ENCODE measurements at regions not wholly inside any gene's neighbourhood (a gene's known extent, or its start where the extent isn't known, plus 50 kb on each side); places are given as distances from the start of the nearest gene placed in this dataset.
A peak's percentile ranks its signal among the peaks of the same experiment; 100 is the strongest.

DNA sequence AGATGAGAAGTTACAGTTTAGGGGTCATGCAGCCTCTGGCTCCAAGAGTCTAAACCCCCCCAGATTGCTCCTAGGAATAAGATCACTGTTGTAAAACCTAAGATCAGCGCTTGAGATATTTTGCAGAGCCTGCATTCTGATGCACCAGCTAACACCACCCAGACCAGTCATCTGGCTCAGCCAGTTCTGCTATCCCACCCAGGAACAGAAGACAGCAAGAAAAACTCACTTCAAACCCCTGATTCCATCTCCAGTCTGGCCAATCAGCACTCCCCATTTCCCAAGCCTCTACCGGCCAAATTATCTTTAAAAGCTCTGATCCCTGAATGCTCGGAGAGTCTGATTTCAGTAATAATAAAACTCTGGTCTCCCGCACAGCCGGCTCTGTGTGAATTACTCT lies 158.6 kb downstream of the ZNF664 start:
- DNase-seq (ENCODE audit: low read depth, low spot score) (no peak), ATAC-seq (no peak; the same call in 1 of the 2 replicates)
- Histone ChIP-seq H3K4me1 (ENCODE audit: control insufficient read depth, insufficient read depth, low read length) (peaks cover 14% of the 10 kb centered on the region), H3K9me3 (ENCODE audit: control insufficient read depth, insufficient read depth, low read depth, low read length) (no peaks in the 10 kb centered on the region), H3K4me3 (ENCODE audit: low read depth in 2 of 2, low read length in 2 of 2) (no peak overlapping the region), H3K27ac (ENCODE audit: low read length) (peak overlapping the region; percentile 52; the same call in 1 of the 2 replicates), H3K36me3 (ENCODE audit: control insufficient read depth, insufficient read depth, low read length) (no peaks in the 10 kb centered on the region), H3K27me3 (ENCODE audit: control insufficient read depth, insufficient read depth, low read length) (no peaks in the 10 kb centered on the region)
- no peak for TF ChIP-seq SIN3A (IDR thresholded peaks at IDR 0.05; ENCODE audit: borderline replicate concordance, insufficient read depth, low read depth, low read length)
- no peak for TF ChIP-seq TCF7L2 (IDR thresholded peaks at IDR 0.05; ENCODE audit: low read depth, low read length)
- no peak for TF ChIP-seq POLR2AphosphoS5 (IDR thresholded peaks at IDR 0.05; ENCODE audit: low read depth, low read length)
- TF ChIP-seq, protein P1, sequence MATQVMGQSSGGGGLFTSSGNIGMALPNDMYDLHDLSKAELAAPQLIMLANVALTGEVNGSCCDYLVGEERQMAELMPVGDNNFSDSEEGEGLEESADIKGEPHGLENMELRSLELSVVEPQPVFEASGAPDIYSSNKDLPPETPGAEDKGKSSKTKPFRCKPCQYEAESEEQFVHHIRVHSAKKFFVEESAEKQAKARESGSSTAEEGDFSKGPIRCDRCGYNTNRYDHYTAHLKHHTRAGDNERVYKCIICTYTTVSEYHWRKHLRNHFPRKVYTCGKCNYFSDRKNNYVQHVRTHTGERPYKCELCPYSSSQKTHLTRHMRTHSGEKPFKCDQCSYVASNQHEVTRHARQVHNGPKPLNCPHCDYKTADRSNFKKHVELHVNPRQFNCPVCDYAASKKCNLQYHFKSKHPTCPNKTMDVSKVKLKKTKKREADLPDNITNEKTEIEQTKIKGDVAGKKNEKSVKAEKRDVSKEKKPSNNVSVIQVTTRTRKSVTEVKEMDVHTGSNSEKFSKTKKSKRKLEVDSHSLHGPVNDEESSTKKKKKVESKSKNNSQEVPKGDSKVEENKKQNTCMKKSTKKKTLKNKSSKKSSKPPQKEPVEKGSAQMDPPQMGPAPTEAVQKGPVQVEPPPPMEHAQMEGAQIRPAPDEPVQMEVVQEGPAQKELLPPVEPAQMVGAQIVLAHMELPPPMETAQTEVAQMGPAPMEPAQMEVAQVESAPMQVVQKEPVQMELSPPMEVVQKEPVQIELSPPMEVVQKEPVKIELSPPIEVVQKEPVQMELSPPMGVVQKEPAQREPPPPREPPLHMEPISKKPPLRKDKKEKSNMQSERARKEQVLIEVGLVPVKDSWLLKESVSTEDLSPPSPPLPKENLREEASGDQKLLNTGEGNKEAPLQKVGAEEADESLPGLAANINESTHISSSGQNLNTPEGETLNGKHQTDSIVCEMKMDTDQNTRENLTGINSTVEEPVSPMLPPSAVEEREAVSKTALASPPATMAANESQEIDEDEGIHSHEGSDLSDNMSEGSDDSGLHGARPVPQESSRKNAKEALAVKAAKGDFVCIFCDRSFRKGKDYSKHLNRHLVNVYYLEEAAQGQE (IDR thresholded peaks at IDR 0.05; ENCODE audit: insufficient read depth in 1 of 2, low read depth in 2 of 2, low read length in 1 of 2) = no peak
- TF ChIP-seq, protein P2, sequence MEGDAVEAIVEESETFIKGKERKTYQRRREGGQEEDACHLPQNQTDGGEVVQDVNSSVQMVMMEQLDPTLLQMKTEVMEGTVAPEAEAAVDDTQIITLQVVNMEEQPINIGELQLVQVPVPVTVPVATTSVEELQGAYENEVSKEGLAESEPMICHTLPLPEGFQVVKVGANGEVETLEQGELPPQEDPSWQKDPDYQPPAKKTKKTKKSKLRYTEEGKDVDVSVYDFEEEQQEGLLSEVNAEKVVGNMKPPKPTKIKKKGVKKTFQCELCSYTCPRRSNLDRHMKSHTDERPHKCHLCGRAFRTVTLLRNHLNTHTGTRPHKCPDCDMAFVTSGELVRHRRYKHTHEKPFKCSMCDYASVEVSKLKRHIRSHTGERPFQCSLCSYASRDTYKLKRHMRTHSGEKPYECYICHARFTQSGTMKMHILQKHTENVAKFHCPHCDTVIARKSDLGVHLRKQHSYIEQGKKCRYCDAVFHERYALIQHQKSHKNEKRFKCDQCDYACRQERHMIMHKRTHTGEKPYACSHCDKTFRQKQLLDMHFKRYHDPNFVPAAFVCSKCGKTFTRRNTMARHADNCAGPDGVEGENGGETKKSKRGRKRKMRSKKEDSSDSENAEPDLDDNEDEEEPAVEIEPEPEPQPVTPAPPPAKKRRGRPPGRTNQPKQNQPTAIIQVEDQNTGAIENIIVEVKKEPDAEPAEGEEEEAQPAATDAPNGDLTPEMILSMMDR (IDR thresholded peaks at IDR 0.05) = no peak
- in situ Hi-C loops (cut with HindIII; ENCODE audit: low pct_unique_long_range_greater_than_20kb, low sequenced_read_pairs) (no loop called here), intact Hi-C loops (cut with micrococcal nuclease; ENCODE audit: unreplicated experiment) (no loop called here)
- POLR2A ChIA-PET = interaction anchor here (0.6 kb wide), 1 partner anchor 1477 kb away, joined by 11 read pairs; no protein-coding TSS in a partner anchor
- CTCF ChIA-PET = no interaction called here
- BruUV-seq (replicated peaks) = no TSS peak

DNA sequence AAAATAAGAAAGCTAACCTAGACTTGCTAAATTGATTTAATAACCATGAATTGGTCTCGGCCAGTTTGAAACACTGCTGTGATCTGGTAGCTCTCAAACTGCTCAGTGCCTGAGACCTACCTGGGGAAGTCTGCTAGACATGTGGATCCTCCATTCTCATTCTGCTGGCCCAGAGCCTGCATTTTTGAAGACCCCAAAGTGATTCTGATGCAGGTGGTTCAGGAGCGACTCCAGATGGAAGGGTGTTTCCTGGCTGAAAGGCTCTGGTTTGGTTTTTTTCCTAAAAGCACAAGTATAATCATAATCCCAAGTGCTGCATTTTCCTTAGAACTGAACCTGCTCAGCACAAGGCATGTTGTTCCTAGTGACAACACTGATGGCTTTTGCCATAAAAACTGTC lies 159.5 kb downstream of the ZNF664 start:
- H3K27me3 ChIP-seq (ENCODE audit: control insufficient read depth, insufficient read depth, low read length) = no peaks in the 10 kb centered on the region
- ChIA-PET POLR2A (interaction anchor here (0.5 kb wide), 1 partner anchor 245 kb away, joined by 3 read pairs; no protein-coding TSS in a partner anchor), CTCF (interaction anchor here (0.6 kb wide), 1 partner anchor 64 kb away, joined by 3 read pairs; no protein-coding TSS in a partner anchor)
- in situ Hi-C loops (cut with HindIII; ENCODE audit: low pct_unique_long_range_greater_than_20kb, low sequenced_read_pairs) = no loop called here
- intact Hi-C loops (cut with micrococcal nuclease; ENCODE audit: unreplicated experiment) = no loop called here
- peaks cover 14% of the 10 kb centered on the region for H3K4me1 ChIP-seq (ENCODE audit: control insufficient read depth, insufficient read depth, low read length)
- no peak overlapping the region for H3K4me3 ChIP-seq (ENCODE audit: low read depth in 2 of 2, low read length in 2 of 2)
- H3K9me3 ChIP-seq (ENCODE audit: control insufficient read depth, insufficient read depth, low read depth, low read length) = no peaks in the 10 kb centered on the region
- no TSS peak for BruUV-seq (replicated peaks)
- ATAC-seq = no peak
- TF ChIP-seq, protein P2 (IDR thresholded peaks at IDR 0.05) = no peak
- TF ChIP-seq, protein P1 (IDR thresholded peaks at IDR 0.05; ENCODE audit: insufficient read depth in 1 of 2, low read depth in 2 of 2, low read length in 1 of 2) = no peak
- no peak for TF ChIP-seq SIN3A (IDR thresholded peaks at IDR 0.05; ENCODE audit: borderline replicate concordance, insufficient read depth, low read depth, low read length)
- TF ChIP-seq TCF7L2 (IDR thresholded peaks at IDR 0.05; ENCODE audit: low read depth, low read length) = no peak
- TF ChIP-seq POLR2AphosphoS5 (IDR thresholded peaks at IDR 0.05; ENCODE audit: low read depth, low read length) = no peak
- no peaks in the 10 kb centered on the region for H3K36me3 ChIP-seq (ENCODE audit: control insufficient read depth, insufficient read depth, low read length)
- no peak for DNase-seq (ENCODE audit: low read depth, low spot score)
- H3K27ac ChIP-seq (ENCODE audit: low read length) = peak overlapping the region; percentile 51

Measured in Panc1 (cell line).